Type B pancreatic cell (in vitro differentiated cells): ENCODE measurements at regions not wholly inside any gene's neighbourhood (a gene's known extent, or its start where the extent isn't known, plus 50 kb on each side); places are given as distances from the start of the nearest gene placed in this dataset.
A peak's percentile ranks its signal among the peaks of the same experiment; 100 is the strongest.

ENCODE experiments used
- DNase-seq: peaks from one replicate; pipeline ENCODE4 v3.0.0; 2021; ENCODE audit warnings: mixed read lengths; ENCODE audit not compliant: unreplicated experiment; ENCODE audit errors: extremely low spot score
- H3K27ac Mint-ChIP-seq: 2 replicates; pipeline ENCODE4 v1.8.0; 2021; ENCODE audit warnings: mild to moderate bottlenecking, mixed read lengths
- H3K27me3 Mint-ChIP-seq: 2 replicates; pipeline ENCODE4 v1.8.0; 2021; ENCODE audit warnings: mixed read lengths
- H3K36me3 Mint-ChIP-seq: 2 replicates; pipeline ENCODE4 v1.8.0; 2021; ENCODE audit warnings: mixed read lengths
- H3K4me1 Mint-ChIP-seq: one replicate; pipeline ENCODE4 v1.8.0; 2021; ENCODE audit warnings: mixed read lengths; ENCODE audit not compliant: unreplicated experiment
- H3K4me3 Mint-ChIP-seq: 2 replicates; pipeline ENCODE4 v1.8.0; 2021; ENCODE audit warnings: mild to moderate bottlenecking, mixed read lengths
- H3K9me3 Mint-ChIP-seq: 2 replicates; pipeline ENCODE4 v1.8.0; 2021; ENCODE audit warnings: mixed read lengths
- CTCF ChIP-seq: fragments of 200-600 bp; sonication (generic); conservative IDR thresholded peaks from 2 replicates; pipeline ENCODE4 v1.5.0; 2021; ENCODE audit warnings: antibody characterized with exemption, mild to moderate bottlenecking

DNA sequence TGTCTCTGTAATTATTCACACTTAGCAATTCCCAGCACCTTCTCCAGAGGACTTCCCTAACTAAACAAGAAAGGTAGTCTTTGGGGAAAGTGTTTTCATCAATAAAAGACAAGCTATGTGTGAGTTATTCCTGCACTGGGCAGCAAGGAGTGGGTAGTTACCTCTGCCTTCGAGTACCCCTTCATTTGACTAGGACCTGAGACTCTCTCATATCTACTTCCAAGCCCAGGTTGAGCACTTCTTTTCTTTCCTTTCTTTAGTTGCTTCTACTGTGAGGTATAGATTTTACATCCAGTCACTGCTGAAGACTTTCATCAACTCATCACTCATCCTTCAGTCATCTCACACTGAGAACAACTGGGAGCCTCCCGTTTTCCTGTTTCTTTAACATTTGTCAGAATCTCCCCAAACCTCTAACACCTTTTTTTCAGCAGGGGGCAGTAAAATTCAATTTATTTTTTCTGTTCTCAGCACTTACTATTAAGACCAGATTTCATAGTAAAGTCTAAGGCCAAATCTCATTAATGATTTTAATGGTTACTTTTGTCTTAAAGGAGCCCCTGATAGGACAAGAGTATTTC, 80.1 kb upstream of the PRSS1 start:
- H3K4me1 Mint-ChIP-seq: no peaks in the 10 kb centered on the region
- no peak for DNase-seq
- peak; percentile 61 for TF ChIP-seq CTCF
- no peaks in the 10 kb centered on the region for H3K36me3 Mint-ChIP-seq
- H3K27ac Mint-ChIP-seq: no peak overlapping the region
- no peak overlapping the region for H3K4me3 Mint-ChIP-seq
- H3K9me3 Mint-ChIP-seq: no peaks in the 10 kb centered on the region
- H3K27me3 Mint-ChIP-seq: peaks cover 3% of the 10 kb centered on the region

GRCh38 chr7:142668495-142668894, 80.8 kb upstream of the PRSS1 start:
- H3K27me3 Mint-ChIP-seq: peaks cover 7% of the 10 kb centered on the region
- H3K9me3 Mint-ChIP-seq: no peaks in the 10 kb centered on the region
- no peaks in the 10 kb centered on the region for H3K36me3 Mint-ChIP-seq
- no peaks in the 10 kb centered on the region for H3K4me1 Mint-ChIP-seq
- TF ChIP-seq CTCF: no peak
- H3K4me3 Mint-ChIP-seq: no peak overlapping the region
- no peak overlapping the region for H3K27ac Mint-ChIP-seq
- DNase-seq: no peak

GRCh38 chr7:142657376-142657775, 91.9 kb upstream of the PRSS1 start:
- TF ChIP-seq CTCF: no peak
- no peak overlapping the region for H3K27ac Mint-ChIP-seq
- no peak overlapping the region for H3K4me3 Mint-ChIP-seq
- no peaks in the 10 kb centered on the region for H3K9me3 Mint-ChIP-seq
- peaks cover 7% of the 10 kb centered on the region for H3K27me3 Mint-ChIP-seq
- DNase-seq: no peak
- no peaks in the 10 kb centered on the region for H3K36me3 Mint-ChIP-seq
- no peaks in the 10 kb centered on the region for H3K4me1 Mint-ChIP-seq

DNA sequence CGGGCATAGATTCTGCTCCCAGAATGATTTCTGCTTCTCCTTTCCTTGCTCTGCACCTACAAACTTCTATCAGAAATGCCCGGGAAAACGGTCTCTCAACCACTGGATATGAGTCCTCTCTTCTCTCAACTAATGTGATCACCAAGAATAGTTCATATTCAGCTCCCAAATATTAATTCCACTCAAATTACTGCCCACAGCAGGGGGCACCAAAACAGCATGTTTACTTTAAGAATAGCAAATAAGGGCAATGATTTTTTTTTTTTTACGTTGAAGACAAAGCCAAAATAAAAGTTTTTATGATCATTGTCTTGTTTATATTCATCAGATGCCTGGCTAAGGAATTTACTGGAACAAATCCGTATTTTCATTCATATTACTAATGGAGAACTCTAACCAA, 94.9 kb upstream of the PRSS1 start:
- Mint-ChIP-seq H3K4me1 (no peaks in the 10 kb centered on the region), H3K27me3 (peaks cover 7% of the 10 kb centered on the region), H3K27ac (no peak overlapping the region), H3K36me3 (no peaks in the 10 kb centered on the region), H3K4me3 (no peak overlapping the region), H3K9me3 (no peaks in the 10 kb centered on the region)
- no peak for DNase-seq
- TF ChIP-seq CTCF: no peak

- DNase-seq: no peak
- H3K9me3 Mint-ChIP-seq: no peaks in the 10 kb centered on the region
- peaks cover 26% of the 10 kb centered on the region for H3K27me3 Mint-ChIP-seq
- no peaks in the 10 kb centered on the region for H3K36me3 Mint-ChIP-seq
- H3K27ac Mint-ChIP-seq: no peak overlapping the region
- no peak overlapping the region for H3K4me3 Mint-ChIP-seq
- H3K4me1 Mint-ChIP-seq: no peaks in the 10 kb centered on the region
- no peak for TF ChIP-seq CTCF
Observed at GRCh38 chr7:142647749-142648148, 101.5 kb upstream of the PRSS1 start.
